DOHH2 (cell line): ENCODE measurements at regions not wholly inside any gene's neighbourhood (a gene's known extent, or its start where the extent isn't known, plus 50 kb on each side); places are given as distances from the start of the nearest gene placed in this dataset.

Experiments
- H3F3A ChIP-seq: fragments of 200-600 bp; sonication (generic), shearing (Covaris generic); 2 replicates; pipeline ENCODE4 v1.6.0; 2016; ENCODE audit warnings: antibody characterized with exemption, mild to moderate bottlenecking; ENCODE audit not compliant: control insufficient read depth, insufficient read depth
- H3K27ac ChIP-seq: fragments of 200-600 bp; sonication (generic); 2 replicates; pipeline ENCODE4 v1.5.1; 2014; ENCODE audit warnings: low read depth, mild to moderate bottlenecking, low read length, moderate library complexity
- H3K27me3 ChIP-seq: fragments of 200-600 bp; sonication (generic); 2 replicates; pipeline ENCODE4 v1.6.1; 2014; ENCODE audit warnings: mild to moderate bottlenecking, low read length, mixed read lengths; ENCODE audit not compliant: control insufficient read depth
- H3K36me3 ChIP-seq: fragments of 200-600 bp; sonication (generic); 2 replicates; pipeline ENCODE4 v1.6.1; 2014; ENCODE audit warnings: mild to moderate bottlenecking, low read length, moderate library complexity, mixed read lengths; ENCODE audit not compliant: control insufficient read depth
- H3K4me1 ChIP-seq: fragments of 200-600 bp; sonication (generic); 2 replicates; pipeline ENCODE4 v1.6.1; 2014; ENCODE audit warnings: mild to moderate bottlenecking, low read length, mixed read lengths; ENCODE audit not compliant: control insufficient read depth
- H3K4me2 ChIP-seq: fragments of 200-600 bp; sonication (generic); 2 replicates; pipeline ENCODE4 v1.6.0; 2014; ENCODE audit warnings: mild to moderate bottlenecking, low read length, moderate library complexity
- H3K4me3 ChIP-seq: fragments of 200-600 bp; sonication (generic); 2 replicates; pipeline ENCODE4 v1.5.1; 2014; ENCODE audit warnings: mild to moderate bottlenecking, low read length, mixed read lengths
- H3K79me2 ChIP-seq: fragments of 200-600 bp; sonication (generic); 2 replicates; pipeline ENCODE4 v1.6.1; 2014; ENCODE audit warnings: mild to moderate bottlenecking, low read length, mixed read lengths; ENCODE audit not compliant: control insufficient read depth
- H3K9me2 ChIP-seq: fragments of 200-600 bp; sonication (generic); replicated peaks from 2 replicates; pipeline ENCODE4 v1.6.1; 2014; ENCODE audit warnings: mild to moderate bottlenecking, low read length, mixed read lengths; ENCODE audit not compliant: control insufficient read depth
- H3K9me3 ChIP-seq: fragments of 200-600 bp; sonication (generic); 2 replicates; pipeline ENCODE4 v1.6.1; 2014; ENCODE audit warnings: antibody characterized with exemption, low read length, mixed read lengths; ENCODE audit not compliant: control insufficient read depth, insufficient read depth
- H4K20me1 ChIP-seq: fragments of 200-600 bp; sonication (generic); 2 replicates; pipeline ENCODE4 v1.6.0; 2014; ENCODE audit warnings: low read depth, mild to moderate bottlenecking, antibody characterized with exemption, low read length, moderate library complexity; ENCODE audit not compliant: control insufficient read depth, insufficient read depth
- EZH2phosphoT487 ChIP-seq: fragments of 200-600 bp; sonication (generic); IDR thresholded peaks from 2 replicates; pipeline ENCODE4 v1.6.1; 2017; ENCODE audit warnings: borderline replicate concordance, mild to moderate bottlenecking, antibody characterized with exemption, low read length, moderate library complexity, mixed read lengths
- TF ChIP-seq, protein P1 (sequence below): fragments of 200-600 bp; sonication (generic); IDR thresholded peaks from one replicate; pipeline ENCODE4 v1.5.1; 2014; ENCODE audit warnings: antibody characterized with exemption, mild to moderate bottlenecking, low read depth, low read length; ENCODE audit not compliant: poor library complexity, severe bottlenecking

DNA sequence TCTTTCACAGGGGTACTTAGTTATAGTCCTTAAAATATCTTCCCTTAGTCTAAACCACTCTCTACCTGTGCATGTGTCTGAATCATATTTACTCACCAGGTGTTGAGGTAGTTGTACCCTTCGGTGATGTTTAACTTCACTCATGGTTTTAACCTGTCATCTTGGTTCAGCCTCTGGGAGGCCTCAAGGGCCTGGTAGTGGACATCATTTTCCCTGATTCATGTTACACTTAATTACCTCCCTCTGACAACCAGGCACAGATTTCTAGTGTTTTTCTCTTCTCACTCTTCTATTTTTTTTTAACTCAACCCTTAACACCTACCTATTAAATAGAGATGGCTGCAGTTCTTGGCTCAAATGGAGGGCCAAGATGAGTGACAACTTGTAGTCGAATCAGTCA, 505.4 kb downstream of the TMEM114 start:
- no peaks in the 10 kb centered on the region for H3K79me2 ChIP-seq
- H3K9me2 ChIP-seq = no peaks in the 10 kb centered on the region
- no peaks in the 10 kb centered on the region for H3K27me3 ChIP-seq
- H3K4me2 ChIP-seq = no peak overlapping the region
- no peaks in the 10 kb centered on the region for H3F3A ChIP-seq
- no peaks in the 10 kb centered on the region for H4K20me1 ChIP-seq
- no peaks in the 10 kb centered on the region for H3K9me3 ChIP-seq
- no peaks in the 10 kb centered on the region for H3K4me1 ChIP-seq
- H3K27ac ChIP-seq = no peak overlapping the region
- no peaks in the 10 kb centered on the region for H3K36me3 ChIP-seq
- TF ChIP-seq EZH2phosphoT487 = no peak
- no peak overlapping the region for H3K4me3 ChIP-seq

DNA sequence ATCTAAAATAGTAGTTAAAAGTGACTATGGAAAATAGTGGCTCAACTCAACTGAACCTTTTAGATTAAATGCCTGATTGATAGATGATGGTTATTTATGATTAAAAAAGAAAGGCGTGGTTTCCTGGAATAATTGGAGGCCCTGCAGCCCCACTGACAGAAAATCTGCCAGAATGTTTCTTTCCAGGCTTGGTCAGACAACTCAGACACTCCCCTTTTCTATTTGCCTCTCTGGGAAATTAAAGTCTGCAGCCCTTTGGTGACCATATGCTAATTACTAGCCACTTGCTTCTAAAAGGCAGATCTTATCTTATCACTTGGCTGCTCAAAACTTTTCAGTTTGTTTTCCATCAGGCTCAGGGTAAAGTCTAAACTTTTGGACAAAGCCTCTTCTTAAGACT, 506.0 kb downstream of the TMEM114 start:
- H3K9me2 ChIP-seq = no peaks in the 10 kb centered on the region
- H3K9me3 ChIP-seq = no peaks in the 10 kb centered on the region
- no peaks in the 10 kb centered on the region for H3K36me3 ChIP-seq
- no peaks in the 10 kb centered on the region for H3K27me3 ChIP-seq
- H3K4me2 ChIP-seq = no peak overlapping the region
- H3K79me2 ChIP-seq = no peaks in the 10 kb centered on the region
- no peaks in the 10 kb centered on the region for H3F3A ChIP-seq
- H3K4me1 ChIP-seq = no peaks in the 10 kb centered on the region
- H3K27ac ChIP-seq = no peak overlapping the region
- TF ChIP-seq, protein P1, sequence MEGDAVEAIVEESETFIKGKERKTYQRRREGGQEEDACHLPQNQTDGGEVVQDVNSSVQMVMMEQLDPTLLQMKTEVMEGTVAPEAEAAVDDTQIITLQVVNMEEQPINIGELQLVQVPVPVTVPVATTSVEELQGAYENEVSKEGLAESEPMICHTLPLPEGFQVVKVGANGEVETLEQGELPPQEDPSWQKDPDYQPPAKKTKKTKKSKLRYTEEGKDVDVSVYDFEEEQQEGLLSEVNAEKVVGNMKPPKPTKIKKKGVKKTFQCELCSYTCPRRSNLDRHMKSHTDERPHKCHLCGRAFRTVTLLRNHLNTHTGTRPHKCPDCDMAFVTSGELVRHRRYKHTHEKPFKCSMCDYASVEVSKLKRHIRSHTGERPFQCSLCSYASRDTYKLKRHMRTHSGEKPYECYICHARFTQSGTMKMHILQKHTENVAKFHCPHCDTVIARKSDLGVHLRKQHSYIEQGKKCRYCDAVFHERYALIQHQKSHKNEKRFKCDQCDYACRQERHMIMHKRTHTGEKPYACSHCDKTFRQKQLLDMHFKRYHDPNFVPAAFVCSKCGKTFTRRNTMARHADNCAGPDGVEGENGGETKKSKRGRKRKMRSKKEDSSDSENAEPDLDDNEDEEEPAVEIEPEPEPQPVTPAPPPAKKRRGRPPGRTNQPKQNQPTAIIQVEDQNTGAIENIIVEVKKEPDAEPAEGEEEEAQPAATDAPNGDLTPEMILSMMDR = no peak
- TF ChIP-seq EZH2phosphoT487 = no peak
- H3K4me3 ChIP-seq = no peak overlapping the region
- H4K20me1 ChIP-seq = no peaks in the 10 kb centered on the region

DNA sequence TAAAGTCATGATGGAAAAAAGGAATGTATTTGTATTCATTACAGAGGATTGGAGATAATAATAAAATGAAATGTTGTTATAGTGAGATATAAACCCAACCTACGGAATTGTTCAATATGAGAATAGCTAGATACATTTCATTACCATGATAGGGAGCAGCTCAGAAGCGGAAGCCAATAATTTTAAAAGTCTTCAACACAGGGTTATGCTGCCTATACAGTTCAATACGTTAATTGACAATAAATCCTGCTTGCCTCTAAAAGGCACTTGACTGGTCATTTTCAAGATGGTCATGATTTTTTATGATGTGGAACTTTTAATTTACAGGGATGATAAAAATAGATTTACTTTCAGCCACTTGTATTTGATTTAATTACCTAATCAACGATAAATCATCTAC, 506.8 kb downstream of the TMEM114 start:
- no peak for TF ChIP-seq EZH2phosphoT487
- TF ChIP-seq, protein P1 = no peak

DNA sequence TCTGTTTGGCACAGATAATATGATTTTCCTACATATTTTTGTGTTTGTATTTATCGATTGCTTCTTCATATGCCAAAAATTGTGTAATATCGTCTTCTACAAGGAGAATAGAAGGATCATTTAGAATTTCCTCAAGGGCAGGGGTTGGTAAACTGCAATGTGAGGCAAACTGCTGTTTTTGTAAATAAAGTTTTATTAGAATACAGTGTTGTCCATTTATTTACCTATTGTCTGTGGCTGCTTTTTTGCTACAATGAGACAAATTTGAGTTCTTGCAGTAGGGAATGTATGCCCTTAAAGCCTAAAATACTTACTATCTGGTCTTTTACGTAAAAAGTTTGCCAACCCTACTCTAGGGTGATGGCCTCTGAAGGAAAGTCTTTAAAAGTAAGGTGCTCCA, 509.5 kb downstream of the TMEM114 start:
- no peaks in the 10 kb centered on the region for H3K9me3 ChIP-seq
- H3K4me1 ChIP-seq = no peaks in the 10 kb centered on the region
- no peaks in the 10 kb centered on the region for H3K9me2 ChIP-seq
- H3K36me3 ChIP-seq = no peaks in the 10 kb centered on the region
- H4K20me1 ChIP-seq = no peaks in the 10 kb centered on the region
- no peak overlapping the region for H3K4me3 ChIP-seq
- H3F3A ChIP-seq = no peaks in the 10 kb centered on the region
- H3K79me2 ChIP-seq = no peaks in the 10 kb centered on the region
- H3K4me2 ChIP-seq = no peak overlapping the region
- no peaks in the 10 kb centered on the region for H3K27me3 ChIP-seq
- TF ChIP-seq, protein P1 = no peak
- TF ChIP-seq EZH2phosphoT487 = no peak
- no peak overlapping the region for H3K27ac ChIP-seq

More for the DNA sequence above, 506.8 kb downstream of the TMEM114 start:
- H3K9me2 ChIP-seq = no peaks in the 10 kb centered on the region
- no peaks in the 10 kb centered on the region for H3K36me3 ChIP-seq
- no peak overlapping the region for H3K27ac ChIP-seq
- no peaks in the 10 kb centered on the region for H3K27me3 ChIP-seq
- no peaks in the 10 kb centered on the region for H3K4me1 ChIP-seq
- H3F3A ChIP-seq = no peaks in the 10 kb centered on the region
- no peak overlapping the region for H3K4me2 ChIP-seq
- no peaks in the 10 kb centered on the region for H3K9me3 ChIP-seq
- no peaks in the 10 kb centered on the region for H3K79me2 ChIP-seq
- no peak overlapping the region for H3K4me3 ChIP-seq
- no peaks in the 10 kb centered on the region for H4K20me1 ChIP-seq
